Gastrocnemius medialis (tissue), 4 donors: ENCODE measurements at regions not wholly inside any gene's neighbourhood (a gene's known extent, or its start where the extent isn't known, plus 50 kb on each side); places are given as distances from the start of the nearest gene placed in this dataset.

ENCODE experiments used
- ATAC-seq, 2 donors: fragments of 150-250 bp; one replicate each; pipeline ENCODE4 v1.9.1; 2016
- DNase-seq, 2 donors: peaks; one replicate each; pipeline ENCODE4 v3.0.0-alpha.2; 2019
- H3K27ac ChIP-seq, 4 donors: fragments of 200-600 bp; sonication (generic); 1 replicate in 1 of 4; 2 replicates in 3 of 4; pipeline ENCODE4 v1.5.1; 2016 to 2018; ENCODE audit warnings: mild to moderate bottlenecking in 2 of 4, moderate library complexity in 1 of 4
- H3K27me3 ChIP-seq, 3 donors: fragments of 200-600 bp; sonication (generic) in 2 of 3; 1 replicate in 1 of 3; 2 replicates in 2 of 3; pipeline versions ENCODE4 v1.5.1 to v1.6.0; 2016 to 2019; ENCODE audit warnings: mild to moderate bottlenecking in 1 of 3, moderate library complexity in 1 of 3
- H3K36me3 ChIP-seq, 2 donors: fragments of 200-600 bp; sonication (generic) in 1 of 2; one replicate each; pipeline ENCODE4 v1.5.1; 2017 to 2018
- H3K4me1 ChIP-seq, 2 donors: fragments of 200-600 bp; sonication (generic) in 1 of 2; one replicate each; pipeline ENCODE4 v1.5.1; 2016 to 2017; ENCODE audit warnings: mild to moderate bottlenecking in 2 of 2
- H3K4me3 ChIP-seq, 4 donors: fragments of 200-600 bp; sonication (generic) in 3 of 4; 1 replicate in 1 of 4; 2 replicates in 3 of 4; pipeline ENCODE4 v1.5.1; 2016 to 2019; ENCODE audit warnings: mild to moderate bottlenecking in 2 of 4
- H3K9me3 ChIP-seq, 3 donors: fragments of 200-600 bp; sonication (generic) in 2 of 3; 1 replicate in 1 of 3; 2 replicates in 2 of 3; pipeline ENCODE4 v1.5.1; 2016 to 2019
- POLR2A ChIP-seq, 2 donors: fragments of 450-650 bp; IDR thresholded peaks; one replicate each; pipeline ENCODE4 v1.6.1; 2017; ENCODE audit warnings: antibody characterized with exemption in 2 of 2, mild to moderate bottlenecking in 2 of 2, moderate library complexity in 2 of 2
- in situ Hi-C, 4 donors: fragments of 200-750 bp; cut with MboI; loops; one replicate each; pipeline versions ENCODE4 v1.15.0 to v1.8.0; 2017; ENCODE audit warnings: low sequenced_read_pairs in 4 of 4
- intact Hi-C: fragments of 100-400 bp; cut with DNase I; formaldehyde crosslinking; loops from one replicate; pipeline ENCODE4 v1.15.1; 2023; ENCODE audit warnings: low total_unique reads
- TF ChIP-seq, protein P1 (sequence below), 5 experiments: fragments of 450-650 bp in 3 of 5; fragments of 200-600 bp in 2 of 5; sonication (generic) in 2 of 5; IDR thresholded peaks in 4 of 5; conservative IDR thresholded peaks in 1 of 5; 1 replicate in 4 of 5; 2 replicates in 1 of 5; pipeline ENCODE4 v1.5.1; 2016 to 2019; ENCODE audit warnings: antibody characterized with exemption in 5 of 5, mild to moderate bottlenecking in 3 of 5, moderate library complexity in 3 of 5

DNA sequence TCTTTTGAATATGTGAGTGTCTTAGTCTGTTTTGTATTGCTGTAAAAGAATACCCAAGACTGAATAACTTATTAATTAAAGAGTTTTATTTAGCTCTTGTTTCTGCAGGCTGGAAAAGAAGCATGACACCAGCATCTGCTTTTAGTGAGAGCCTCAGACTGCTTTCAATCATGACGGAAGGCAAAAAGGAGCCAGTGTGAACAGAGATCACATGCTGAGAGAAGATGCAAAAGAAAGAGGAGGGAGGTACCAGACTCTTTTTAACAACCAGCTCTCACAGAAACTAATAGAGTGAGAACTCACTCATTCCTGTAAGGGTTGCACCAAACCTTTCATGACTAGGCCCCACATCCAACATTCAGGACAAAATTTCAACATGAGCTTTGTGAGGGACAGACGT lies 101.6 kb upstream of the HNMT start:
- Histone ChIP-seq H3K9me3 (no peaks in the 10 kb centered on the region), H3K27me3 (no peaks in the 10 kb centered on the region), H3K27ac (no peak overlapping the region), H3K4me3 (no peak overlapping the region), H3K4me1 (no peaks in the 10 kb centered on the region), H3K36me3 (no peaks in the 10 kb centered on the region)
- DNase-seq (no peak), ATAC-seq (no peak)
- intact Hi-C loops = no loop called here
- in situ Hi-C loops = no loop called here
- TF ChIP-seq, protein P1, sequence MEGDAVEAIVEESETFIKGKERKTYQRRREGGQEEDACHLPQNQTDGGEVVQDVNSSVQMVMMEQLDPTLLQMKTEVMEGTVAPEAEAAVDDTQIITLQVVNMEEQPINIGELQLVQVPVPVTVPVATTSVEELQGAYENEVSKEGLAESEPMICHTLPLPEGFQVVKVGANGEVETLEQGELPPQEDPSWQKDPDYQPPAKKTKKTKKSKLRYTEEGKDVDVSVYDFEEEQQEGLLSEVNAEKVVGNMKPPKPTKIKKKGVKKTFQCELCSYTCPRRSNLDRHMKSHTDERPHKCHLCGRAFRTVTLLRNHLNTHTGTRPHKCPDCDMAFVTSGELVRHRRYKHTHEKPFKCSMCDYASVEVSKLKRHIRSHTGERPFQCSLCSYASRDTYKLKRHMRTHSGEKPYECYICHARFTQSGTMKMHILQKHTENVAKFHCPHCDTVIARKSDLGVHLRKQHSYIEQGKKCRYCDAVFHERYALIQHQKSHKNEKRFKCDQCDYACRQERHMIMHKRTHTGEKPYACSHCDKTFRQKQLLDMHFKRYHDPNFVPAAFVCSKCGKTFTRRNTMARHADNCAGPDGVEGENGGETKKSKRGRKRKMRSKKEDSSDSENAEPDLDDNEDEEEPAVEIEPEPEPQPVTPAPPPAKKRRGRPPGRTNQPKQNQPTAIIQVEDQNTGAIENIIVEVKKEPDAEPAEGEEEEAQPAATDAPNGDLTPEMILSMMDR (IDR thresholded peaks at IDR 0.05 in 4 of 5, conservative IDR thresholded peaks at IDR 0.05 in 1 of 5) = no peak
- no peak for TF ChIP-seq POLR2A (IDR thresholded peaks at IDR 0.05)

DNA sequence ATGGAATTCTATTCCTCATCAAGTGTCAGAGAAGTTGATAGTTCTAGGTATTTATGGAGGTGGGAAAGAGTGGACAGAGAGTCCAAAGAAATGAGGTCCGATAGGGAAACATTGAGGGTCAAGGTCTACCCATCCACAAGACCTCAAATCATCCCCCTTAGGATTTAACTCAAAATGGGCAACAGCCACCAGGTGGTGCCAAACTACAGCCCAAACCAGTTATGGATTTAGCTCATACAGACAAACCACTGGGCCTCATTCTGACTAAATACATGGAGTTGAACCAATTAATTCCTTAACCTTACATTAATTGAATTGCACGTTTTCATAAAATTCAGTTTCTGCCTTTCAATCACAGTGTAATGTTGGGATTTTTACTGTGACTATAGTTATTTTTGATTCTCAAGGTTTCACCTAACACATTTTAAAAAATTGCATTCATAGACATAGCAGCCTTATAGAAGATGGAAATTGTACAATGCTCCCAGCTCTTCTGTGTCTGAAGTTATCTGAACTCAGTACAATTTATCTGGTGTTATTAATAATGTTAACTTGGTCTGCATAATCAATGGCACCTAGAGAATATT lies 98.2 kb upstream of the HNMT start:
- in situ Hi-C loops = no loop called here

DNA sequence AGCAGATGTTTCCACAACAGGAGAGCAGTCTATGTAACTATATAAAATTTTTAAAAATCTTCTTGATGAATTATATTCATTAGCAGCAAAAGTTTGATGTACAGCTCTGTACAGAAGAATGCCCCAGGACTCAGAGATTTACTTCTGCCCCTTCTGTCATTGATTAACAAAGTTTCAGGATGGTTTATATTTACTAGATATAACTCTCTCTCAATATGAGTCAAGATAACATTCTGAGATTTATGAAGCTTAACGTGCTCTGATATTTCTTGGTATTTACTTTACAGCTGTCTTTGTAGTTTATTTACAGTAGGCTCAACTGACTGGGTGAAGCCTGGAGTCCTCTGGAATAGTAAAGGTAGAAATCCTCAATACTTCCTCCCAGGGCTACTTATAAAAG lies 93.6 kb upstream of the HNMT start:
- DNase-seq (no peak), ATAC-seq (no peak)
- H3K9me3 ChIP-seq = no peaks in the 10 kb centered on the region
- H3K4me3 ChIP-seq = no peak overlapping the region
- no peak overlapping the region for H3K27ac ChIP-seq
- H3K36me3 ChIP-seq = no peaks in the 10 kb centered on the region
- TF ChIP-seq, protein P1 (IDR thresholded peaks at IDR 0.05 in 4 of 5, conservative IDR thresholded peaks at IDR 0.05 in 1 of 5) = no peak
- TF ChIP-seq POLR2A (IDR thresholded peaks at IDR 0.05) = no peak
- intact Hi-C loops = no loop called here
- in situ Hi-C loops = no loop called here
- no peaks in the 10 kb centered on the region for H3K27me3 ChIP-seq
- H3K4me1 ChIP-seq = no peaks in the 10 kb centered on the region

More for the DNA sequence above, 98.2 kb upstream of the HNMT start:
- Histone ChIP-seq H3K4me3 (no peak overlapping the region), H3K27me3 (no peaks in the 10 kb centered on the region), H3K4me1 (no peaks in the 10 kb centered on the region), H3K9me3 (no peaks in the 10 kb centered on the region), H3K36me3 (no peaks in the 10 kb centered on the region), H3K27ac (no peak overlapping the region)
- intact Hi-C loops = no loop called here
- no peak for TF ChIP-seq POLR2A (IDR thresholded peaks at IDR 0.05)
- TF ChIP-seq, protein P1 (IDR thresholded peaks at IDR 0.05 in 4 of 5, conservative IDR thresholded peaks at IDR 0.05 in 1 of 5) = peak in 2 of 5 experiments; percentile 35 to 39
- DNase-seq (no peak), ATAC-seq (no peak)

DNA sequence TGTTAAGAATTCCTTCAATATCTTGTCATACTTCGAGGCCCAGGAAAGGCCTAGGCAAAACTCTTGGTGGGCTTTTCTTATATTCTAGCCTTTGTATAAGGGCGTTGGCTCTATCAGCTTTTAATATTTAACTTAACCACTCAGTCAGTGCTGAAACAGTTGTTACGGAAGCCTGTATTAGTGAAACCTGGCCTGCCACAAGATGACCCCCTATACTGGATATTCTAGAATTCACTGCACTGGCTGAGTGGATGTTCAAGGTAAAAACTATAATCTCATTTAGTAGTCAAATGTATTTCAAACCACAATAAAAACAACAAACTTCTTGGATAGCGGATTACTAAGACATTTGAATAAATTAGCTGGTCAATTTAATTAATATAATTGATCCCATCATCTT lies 91.7 kb upstream of the HNMT start:
- DNase-seq = no peak
- H3K27me3 ChIP-seq = no peaks in the 10 kb centered on the region
- no peaks in the 10 kb centered on the region for H3K4me1 ChIP-seq
- ATAC-seq = no peak
- in situ Hi-C loops = no loop called here
- TF ChIP-seq, protein P1 (IDR thresholded peaks at IDR 0.05 in 4 of 5, conservative IDR thresholded peaks at IDR 0.05 in 1 of 5) = no peak
- TF ChIP-seq POLR2A (IDR thresholded peaks at IDR 0.05) = no peak
- no peaks in the 10 kb centered on the region for H3K36me3 ChIP-seq
- no peak overlapping the region for H3K4me3 ChIP-seq
- no peak overlapping the region for H3K27ac ChIP-seq
- intact Hi-C loops = no loop called here
- H3K9me3 ChIP-seq = no peaks in the 10 kb centered on the region
